ENCODE measurements at regions not wholly inside any gene's neighbourhood (a gene's known extent, or its start where the extent isn't known, plus 50 kb on each side); places are given as distances from the start of the nearest gene placed in this dataset.

DNA sequence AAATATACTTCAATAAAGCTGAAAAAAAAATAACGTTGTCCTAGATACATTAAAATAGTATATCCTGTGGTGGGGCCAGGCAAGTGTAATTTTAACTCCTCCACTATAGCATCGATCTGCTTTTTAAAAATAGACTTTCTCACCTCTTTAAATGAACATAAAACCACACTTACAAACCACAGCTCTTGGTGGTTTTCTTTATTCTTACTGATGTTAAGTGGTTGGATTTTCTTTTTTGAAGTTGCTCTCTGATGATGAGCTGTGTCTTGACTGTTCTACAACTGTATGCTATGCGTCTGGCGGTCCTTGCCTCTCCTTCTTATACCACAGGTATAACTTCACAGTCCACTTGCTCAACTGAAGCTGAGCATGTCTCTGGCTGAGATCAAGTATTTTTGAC, 721.5 kb upstream of the KLHL1 start:
- Histone ChIP-seq H3K9me2 (replicated peaks; ENCODE audit: insufficient read depth) (no peaks in the 10 kb centered on the region), H3K79me2 (no peaks in the 10 kb centered on the region)
- WGBS (ENCODE audit: low lambda C conversion rate, missing lambda C conversion rate), result 80% methylated on average over 4 of the region's 4 CpGs

DNA sequence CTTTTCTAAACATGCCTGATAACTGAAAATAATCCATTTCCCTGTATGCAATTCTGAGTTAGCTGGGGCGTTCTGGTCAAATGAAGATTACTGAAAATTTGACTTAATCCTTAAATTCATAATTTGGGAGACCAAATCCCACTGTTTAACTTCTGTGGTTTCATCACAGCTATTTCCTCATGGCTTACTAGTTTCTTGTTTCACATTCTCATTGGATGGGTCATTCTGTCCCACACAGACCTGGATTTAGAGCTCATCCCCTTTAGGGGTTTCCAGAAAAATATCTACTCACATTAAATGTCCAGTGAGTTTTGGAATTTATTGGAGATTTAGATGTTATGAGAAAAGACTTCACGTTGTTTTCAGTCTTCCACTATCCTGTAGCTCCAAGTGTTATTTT, 709.3 kb upstream of the KLHL1 start:
- 87% methylated on average over 2 of the region's 2 CpGs for WGBS (ENCODE audit: low lambda C conversion rate, missing lambda C conversion rate)
- no peaks in the 10 kb centered on the region for H3K9me2 ChIP-seq (replicated peaks; ENCODE audit: insufficient read depth)
- no peaks in the 10 kb centered on the region for H3K9me3 ChIP-seq (ENCODE audit: low read depth)
- no peaks in the 10 kb centered on the region for H3K36me3 ChIP-seq (replicated peaks; ENCODE audit: insufficient read depth, low read depth)
- no peaks in the 10 kb centered on the region for H3K79me2 ChIP-seq
- H3K4me1 ChIP-seq (ENCODE audit: insufficient read depth), result no peaks in the 10 kb centered on the region
- no peaks in the 10 kb centered on the region for H4K20me1 ChIP-seq (ENCODE audit: insufficient read depth, poor library complexity, severe bottlenecking)
- no peak overlapping the region for H3K4me3 ChIP-seq
- TF ChIP-seq, protein P1, sequence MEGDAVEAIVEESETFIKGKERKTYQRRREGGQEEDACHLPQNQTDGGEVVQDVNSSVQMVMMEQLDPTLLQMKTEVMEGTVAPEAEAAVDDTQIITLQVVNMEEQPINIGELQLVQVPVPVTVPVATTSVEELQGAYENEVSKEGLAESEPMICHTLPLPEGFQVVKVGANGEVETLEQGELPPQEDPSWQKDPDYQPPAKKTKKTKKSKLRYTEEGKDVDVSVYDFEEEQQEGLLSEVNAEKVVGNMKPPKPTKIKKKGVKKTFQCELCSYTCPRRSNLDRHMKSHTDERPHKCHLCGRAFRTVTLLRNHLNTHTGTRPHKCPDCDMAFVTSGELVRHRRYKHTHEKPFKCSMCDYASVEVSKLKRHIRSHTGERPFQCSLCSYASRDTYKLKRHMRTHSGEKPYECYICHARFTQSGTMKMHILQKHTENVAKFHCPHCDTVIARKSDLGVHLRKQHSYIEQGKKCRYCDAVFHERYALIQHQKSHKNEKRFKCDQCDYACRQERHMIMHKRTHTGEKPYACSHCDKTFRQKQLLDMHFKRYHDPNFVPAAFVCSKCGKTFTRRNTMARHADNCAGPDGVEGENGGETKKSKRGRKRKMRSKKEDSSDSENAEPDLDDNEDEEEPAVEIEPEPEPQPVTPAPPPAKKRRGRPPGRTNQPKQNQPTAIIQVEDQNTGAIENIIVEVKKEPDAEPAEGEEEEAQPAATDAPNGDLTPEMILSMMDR (IDR thresholded peaks at IDR 0.05; ENCODE audit: poor library complexity), result no peak
- TF ChIP-seq EZH2phosphoT487 (IDR thresholded peaks at IDR 0.05; ENCODE audit: low read depth, severe bottlenecking, unreplicated experiment) (no peak), EZH2 (IDR thresholded peaks at IDR 0.05; ENCODE audit: borderline replicate concordance) (no peak)
- no peak overlapping the region for H2AFZ ChIP-seq
- DNase-seq (ENCODE audit: low spot score), result no peak
- H3K4me2 ChIP-seq, result no peak overlapping the region
- H3K27me3 ChIP-seq, result no peaks in the 10 kb centered on the region
- no peak overlapping the region for H3K27ac ChIP-seq

More for the DNA sequence above, 721.5 kb upstream of the KLHL1 start:
- no peak for DNase-seq (ENCODE audit: low spot score)
- H3K36me3 ChIP-seq (replicated peaks; ENCODE audit: insufficient read depth, low read depth), result no peaks in the 10 kb centered on the region
- H3K4me2 ChIP-seq, result no peak overlapping the region
- TF ChIP-seq EZH2phosphoT487 (IDR thresholded peaks at IDR 0.05; ENCODE audit: low read depth, severe bottlenecking, unreplicated experiment), result no peak
- TF ChIP-seq, protein P1 (IDR thresholded peaks at IDR 0.05; ENCODE audit: poor library complexity), result no peak
- TF ChIP-seq EZH2 (IDR thresholded peaks at IDR 0.05; ENCODE audit: borderline replicate concordance), result no peak
- no peaks in the 10 kb centered on the region for H3K27me3 ChIP-seq
- no peak overlapping the region for H2AFZ ChIP-seq
- H3K4me3 ChIP-seq, result no peak overlapping the region
- no peak overlapping the region for H3K27ac ChIP-seq
- H4K20me1 ChIP-seq (ENCODE audit: insufficient read depth, poor library complexity, severe bottlenecking), result no peaks in the 10 kb centered on the region
- H3K4me1 ChIP-seq (ENCODE audit: insufficient read depth), result no peaks in the 10 kb centered on the region
- H3K9me3 ChIP-seq (ENCODE audit: low read depth), result no peaks in the 10 kb centered on the region

DNA sequence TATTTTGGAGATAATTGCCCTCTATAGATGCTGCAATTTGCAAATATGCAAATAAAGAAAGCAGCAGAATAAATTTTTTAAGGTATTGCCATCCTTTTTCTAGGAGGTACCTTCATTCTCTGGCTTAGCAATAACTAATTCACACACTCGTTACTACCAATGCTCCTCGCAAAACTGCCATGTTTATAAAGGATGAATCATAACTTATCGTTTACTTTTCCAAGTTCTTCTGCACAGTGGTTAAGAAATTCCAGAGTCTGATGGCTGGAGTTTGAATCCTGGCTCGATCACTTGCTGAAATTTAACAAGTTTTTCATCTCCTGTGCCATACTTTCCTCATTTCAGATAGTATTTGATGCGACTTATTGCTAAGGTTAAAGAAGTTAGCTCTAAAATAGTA, 708.6 kb upstream of the KLHL1 start:
- Histone ChIP-seq H2AFZ (no peak overlapping the region), H3K36me3 (replicated peaks; ENCODE audit: insufficient read depth, low read depth) (no peaks in the 10 kb centered on the region), H3K27me3 (no peaks in the 10 kb centered on the region), H3K9me2 (replicated peaks; ENCODE audit: insufficient read depth) (no peaks in the 10 kb centered on the region), H3K27ac (no peak overlapping the region), H4K20me1 (ENCODE audit: insufficient read depth, poor library complexity, severe bottlenecking) (no peaks in the 10 kb centered on the region), H3K79me2 (no peaks in the 10 kb centered on the region), H3K4me2 (no peak overlapping the region), H3K4me1 (ENCODE audit: insufficient read depth) (no peaks in the 10 kb centered on the region), H3K9me3 (ENCODE audit: low read depth) (no peaks in the 10 kb centered on the region), H3K4me3 (no peak overlapping the region)
- TF ChIP-seq, protein P1 (IDR thresholded peaks at IDR 0.05; ENCODE audit: poor library complexity), result no peak
- no peak for TF ChIP-seq EZH2 (IDR thresholded peaks at IDR 0.05; ENCODE audit: borderline replicate concordance)
- TF ChIP-seq EZH2phosphoT487 (IDR thresholded peaks at IDR 0.05; ENCODE audit: low read depth, severe bottlenecking, unreplicated experiment), result no peak
- no peak for DNase-seq (ENCODE audit: low spot score)
- WGBS (ENCODE audit: low lambda C conversion rate, missing lambda C conversion rate), result 61% methylated on average over 5 of the region's 5 CpGs

DNA sequence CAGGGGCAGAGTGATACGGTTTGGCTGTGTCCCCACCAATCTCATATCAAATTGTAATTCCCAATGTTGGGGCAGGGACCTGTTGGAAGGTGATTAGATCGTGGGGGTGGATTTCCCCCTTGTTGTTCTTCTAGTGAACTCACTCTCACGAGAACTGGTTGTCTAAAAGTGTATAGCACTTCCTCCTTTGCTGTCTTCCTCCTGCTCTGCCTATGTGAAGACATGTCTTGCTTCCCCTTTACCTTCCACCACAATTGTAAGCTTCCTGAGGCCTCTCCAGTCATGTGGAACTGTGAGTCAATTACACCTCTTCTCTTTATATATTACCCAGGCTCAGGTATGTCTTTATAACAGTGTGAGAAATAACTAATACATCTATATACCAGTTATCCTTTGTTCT, 706.4 kb upstream of the KLHL1 start:
- no peak for TF ChIP-seq EZH2phosphoT487 (IDR thresholded peaks at IDR 0.05; ENCODE audit: low read depth, severe bottlenecking, unreplicated experiment)
- TF ChIP-seq, protein P1 (IDR thresholded peaks at IDR 0.05; ENCODE audit: poor library complexity), result no peak
- TF ChIP-seq EZH2 (IDR thresholded peaks at IDR 0.05; ENCODE audit: borderline replicate concordance), result no peak
- Histone ChIP-seq H3K36me3 (replicated peaks; ENCODE audit: insufficient read depth, low read depth) (no peaks in the 10 kb centered on the region), H3K27ac (no peak overlapping the region), H3K4me2 (no peak overlapping the region), H3K79me2 (no peaks in the 10 kb centered on the region), H4K20me1 (ENCODE audit: insufficient read depth, poor library complexity, severe bottlenecking) (no peaks in the 10 kb centered on the region), H3K4me3 (no peak overlapping the region), H3K9me3 (ENCODE audit: low read depth) (no peaks in the 10 kb centered on the region), H3K27me3 (no peaks in the 10 kb centered on the region), H2AFZ (no peak overlapping the region), H3K4me1 (ENCODE audit: insufficient read depth) (no peaks in the 10 kb centered on the region), H3K9me2 (replicated peaks; ENCODE audit: insufficient read depth) (no peaks in the 10 kb centered on the region)
- no peak for DNase-seq (ENCODE audit: low spot score)
- 93% methylated on average over 3 of the region's 3 CpGs for WGBS (ENCODE audit: low lambda C conversion rate, missing lambda C conversion rate)

Data from hepatocyte (in vitro differentiated cells).